Neural crest cell (in vitro differentiated cells): ENCODE measurements at regions not wholly inside any gene's neighbourhood (a gene's known extent, or its start where the extent isn't known, plus 50 kb on each side); places are given as distances from the start of the nearest gene placed in this dataset.
"Not testable (repeated sequence)": the region's sequence is repeated elsewhere in the genome, so short reads cannot be mapped to it uniquely, and the experiment has no call there.

Source experiments
- DNase-seq: peaks from one replicate; pipeline ENCODE4 v3.0.0; 2021; ENCODE audit warnings: low read depth, mixed read lengths, low spot score
- H3K27ac Mint-ChIP-seq: one replicate; pipeline ENCODE4 v1.8.0; 2021; ENCODE audit warnings: mild to moderate bottlenecking, mixed read lengths; ENCODE audit not compliant: unreplicated experiment
- H3K27me3 Mint-ChIP-seq: 2 replicates; pipeline ENCODE4 v1.8.0; 2021; ENCODE audit warnings: low read depth, mild to moderate bottlenecking, mixed read lengths
- H3K36me3 Mint-ChIP-seq: 2 replicates; pipeline ENCODE4 v1.8.0; 2021; ENCODE audit warnings: low read depth, mild to moderate bottlenecking, mixed read lengths
- H3K4me1 Mint-ChIP-seq: 2 replicates; pipeline ENCODE4 v1.8.0; 2021; ENCODE audit warnings: mixed read lengths
- H3K4me3 Mint-ChIP-seq: one replicate; pipeline ENCODE4 v1.8.0; 2021; ENCODE audit warnings: mild to moderate bottlenecking, mixed read lengths
- H3K9me3 Mint-ChIP-seq: 2 replicates; pipeline ENCODE4 v1.8.0; 2021; ENCODE audit warnings: mixed read lengths
- CTCF ChIP-seq: fragments of 200-600 bp; sonication (generic); conservative IDR thresholded peaks from 2 replicates; pipeline ENCODE4 v1.5.0; 2021; ENCODE audit warnings: antibody characterized with exemption, mild to moderate bottlenecking

- DNase-seq: not testable (repeated sequence)
- H3K9me3 Mint-ChIP-seq: peaks cover 26% of the 10 kb centered on the region
Observed at GRCh38 chr22:11609193-11609592, 3918.8 kb upstream of the OR11H1 start.

GRCh38 chr22:11611280-11611679, 3916.7 kb upstream of the OR11H1 start:
- Mint-ChIP-seq H3K9me3 (peaks cover 38% of the 10 kb centered on the region), H3K36me3 (peaks cover 41% of the 10 kb centered on the region)
- H3K4me3 Mint-ChIP-seq, DNase-seq, H3K4me1 Mint-ChIP-seq, H3K27ac Mint-ChIP-seq, H3K27me3 Mint-ChIP-seq: not testable (repeated sequence)

More at GRCh38 chr22:11609193-11609592, 3918.8 kb upstream of the OR11H1 start:
- H3K4me1 Mint-ChIP-seq, H3K4me3 Mint-ChIP-seq, H3K27ac Mint-ChIP-seq, H3K27me3 Mint-ChIP-seq: not testable (repeated sequence)
- peaks cover 29% of the 10 kb centered on the region for H3K36me3 Mint-ChIP-seq

GRCh38 chr22:11611876-11612275, 3916.1 kb upstream of the OR11H1 start:
- Mint-ChIP-seq H3K9me3 (peaks cover 41% of the 10 kb centered on the region), H3K36me3 (peaks cover 44% of the 10 kb centered on the region)
- not testable (repeated sequence) for H3K4me3 Mint-ChIP-seq, H3K27ac Mint-ChIP-seq, DNase-seq, H3K4me1 Mint-ChIP-seq, H3K27me3 Mint-ChIP-seq

- Mint-ChIP-seq H3K9me3 (peaks cover 46% of the 10 kb centered on the region), H3K36me3 (peaks cover 53% of the 10 kb centered on the region)
- not testable (repeated sequence) for H3K27ac Mint-ChIP-seq, H3K27me3 Mint-ChIP-seq, H3K4me1 Mint-ChIP-seq, H3K4me3 Mint-ChIP-seq, DNase-seq
Observed at GRCh38 chr22:11613081-11613897, 3914.7 kb upstream of the OR11H1 start.

GRCh38 chr22:11613898-11614755, 3913.9 kb upstream of the OR11H1 start:
- H3K36me3 Mint-ChIP-seq: peaks cover 54% of the 10 kb centered on the region
- H3K9me3 Mint-ChIP-seq: peaks cover 48% of the 10 kb centered on the region
- TF ChIP-seq CTCF: no peak
- H3K27me3 Mint-ChIP-seq: no peaks in the 10 kb centered on the region
- no peaks in the 10 kb centered on the region for H3K4me1 Mint-ChIP-seq
- no peak overlapping the region for H3K27ac Mint-ChIP-seq
- DNase-seq: no peak
- no peak overlapping the region for H3K4me3 Mint-ChIP-seq

- not testable (repeated sequence) for DNase-seq, H3K4me1 Mint-ChIP-seq, H3K27ac Mint-ChIP-seq, H3K4me3 Mint-ChIP-seq, H3K27me3 Mint-ChIP-seq
- peaks cover 56% of the 10 kb centered on the region for H3K9me3 Mint-ChIP-seq
- H3K36me3 Mint-ChIP-seq: peaks cover 59% of the 10 kb centered on the region
Observed at GRCh38 chr22:11614798-11615433, 3913.1 kb upstream of the OR11H1 start.

GRCh38 chr22:11616811-11617210, 3911.2 kb upstream of the OR11H1 start:
- H3K9me3 Mint-ChIP-seq: peaks cover 53% of the 10 kb centered on the region
- H3K27ac Mint-ChIP-seq: no peak overlapping the region
- no peaks in the 10 kb centered on the region for H3K27me3 Mint-ChIP-seq
- H3K36me3 Mint-ChIP-seq: peaks cover 56% of the 10 kb centered on the region
- DNase-seq: no peak
- no peak for TF ChIP-seq CTCF
- H3K4me3 Mint-ChIP-seq: no peak overlapping the region
- H3K4me1 Mint-ChIP-seq: no peaks in the 10 kb centered on the region

GRCh38 chr22:11618322-11618662, 3909.7 kb upstream of the OR11H1 start:
- H3K9me3 Mint-ChIP-seq: peaks cover 48% of the 10 kb centered on the region

GRCh38 chr22:11618688-11619087, 3909.3 kb upstream of the OR11H1 start:
- not testable (repeated sequence) for H3K4me3 Mint-ChIP-seq, H3K27ac Mint-ChIP-seq
- peaks cover 47% of the 10 kb centered on the region for H3K9me3 Mint-ChIP-seq

More at GRCh38 chr22:11618322-11618662, 3909.7 kb upstream of the OR11H1 start:
- H3K36me3 Mint-ChIP-seq: peaks cover 51% of the 10 kb centered on the region
- H3K4me3 Mint-ChIP-seq, H3K27me3 Mint-ChIP-seq, H3K27ac Mint-ChIP-seq, DNase-seq, H3K4me1 Mint-ChIP-seq: not testable (repeated sequence)

GRCh38 chr22:11620921-11621762, 3906.8 kb upstream of the OR11H1 start:
- H3K27me3 Mint-ChIP-seq, DNase-seq, H3K27ac Mint-ChIP-seq, H3K4me1 Mint-ChIP-seq, H3K4me3 Mint-ChIP-seq: not testable (repeated sequence)
- Mint-ChIP-seq H3K9me3 (peaks cover 44% of the 10 kb centered on the region), H3K36me3 (peaks cover 52% of the 10 kb centered on the region)

More at GRCh38 chr22:11618688-11619087, 3909.3 kb upstream of the OR11H1 start:
- H3K27me3 Mint-ChIP-seq, DNase-seq, H3K4me1 Mint-ChIP-seq: not testable (repeated sequence)
- H3K36me3 Mint-ChIP-seq: peaks cover 51% of the 10 kb centered on the region
